HG02623 (cell line): ENCODE measurements at regions not wholly inside any gene's neighbourhood (a gene's known extent, or its start where the extent isn't known, plus 50 kb on each side); places are given as distances from the start of the nearest gene placed in this dataset.

Source experiments
- ATAC-seq: cut with Tn5 transposase; IDR thresholded peaks from one replicate; pipeline ENCODE4 v1.9.1; 2021; ENCODE audit warnings: moderate library complexity; ENCODE audit not compliant: unreplicated experiment

GRCh38 chr2:157179324-157180105 is 78.0 kb upstream of the GALNT5 start:
- ATAC-seq, result no peak

- ATAC-seq, result no peak
Measured at GRCh38 chr2:157180359-157180758, 77.1 kb upstream of the GALNT5 start.

GRCh38 chr2:157181234-157181633 is 76.3 kb upstream of the GALNT5 start:
- no peak for ATAC-seq

- no peak for ATAC-seq
Measured at GRCh38 chr2:157182204-157182709, 75.2 kb upstream of the GALNT5 start.

GRCh38 chr2:157182834-157183396 is 74.6 kb upstream of the GALNT5 start:
- ATAC-seq, result no peak

- ATAC-seq, result no peak
Measured at GRCh38 chr2:157184161-157184895, 73.2 kb upstream of the GALNT5 start.

- no peak for ATAC-seq
Measured at GRCh38 chr2:157185476-157186227, 71.9 kb upstream of the GALNT5 start.

GRCh38 chr2:157190151-157190550 is 67.4 kb upstream of the GALNT5 start:
- ATAC-seq, result no peak

GRCh38 chr2:157191186-157191585 is 66.3 kb upstream of the GALNT5 start:
- no peak for ATAC-seq

- ATAC-seq, result peak; percentile 81
Measured at GRCh38 chr2:157192445-157193423, 64.8 kb upstream of the GALNT5 start.

GRCh38 chr2:157193461-157193860 is 64.0 kb upstream of the GALNT5 start:
- ATAC-seq, result peak; percentile 1

- ATAC-seq, result peak; percentile 65
Measured at GRCh38 chr2:157194097-157194688, 63.3 kb upstream of the GALNT5 start.

GRCh38 chr2:157194844-157195243 is 62.7 kb upstream of the GALNT5 start:
- ATAC-seq, result no peak

- no peak for ATAC-seq
Measured at GRCh38 chr2:157196956-157197355, 60.5 kb upstream of the GALNT5 start.

- no peak for ATAC-seq
Measured at GRCh38 chr2:157197848-157198247, 59.7 kb upstream of the GALNT5 start.

GRCh38 chr2:157203651-157204050 is 53.9 kb upstream of the GALNT5 start:
- no peak for ATAC-seq

GRCh38 chr2:157204401-157204800 is 53.1 kb upstream of the GALNT5 start:
- no peak for ATAC-seq

- ATAC-seq, result no peak
Measured at GRCh38 chr2:157206916-157207315, 50.6 kb upstream of the GALNT5 start.
